Thyroid gland (tissue), 4 donors: ENCODE measurements at regions not wholly inside any gene's neighbourhood (a gene's known extent, or its start where the extent isn't known, plus 50 kb on each side); places are given as distances from the start of the nearest gene placed in this dataset.

Experiments
- DNase-seq, 2 donors: peaks; one replicate each; pipeline ENCODE4 v3.0.0-alpha.2; 2019
- H3K27ac ChIP-seq, 3 donors: fragments of 200-600 bp; sonication (generic); 1 replicate in 2 of 3; 2 replicates in 1 of 3; pipeline ENCODE4 v1.5.1; 2016 to 2019; ENCODE audit warnings: mild to moderate bottlenecking in 1 of 3, moderate library complexity in 1 of 3
- H3K27me3 ChIP-seq: fragments of 200-600 bp; sonication (generic); one replicate; pipeline ENCODE4 v1.5.1; 2019
- H3K36me3 ChIP-seq, 2 donors: fragments of 200-600 bp; sonication (generic); one replicate each; pipeline ENCODE4 v1.5.1; 2016 to 2019
- H3K4me1 ChIP-seq, 2 donors: fragments of 200-600 bp; sonication (generic); one replicate each; pipeline ENCODE4 v1.5.1; 2017 to 2019
- H3K4me3 ChIP-seq, 3 donors: fragments of 200-600 bp; sonication (generic); replicated peaks in 1 of 3; 1 replicate in 2 of 3; 2 replicates in 1 of 3; pipeline ENCODE4 v1.5.1; 2016; ENCODE audit warnings: mild to moderate bottlenecking in 1 of 3
- H3K9me3 ChIP-seq: fragments of 200-600 bp; sonication (generic); one replicate; pipeline ENCODE4 v1.5.1; 2017
- CTCF ChIP-seq, 6 experiments: fragments of 200-600 bp in 3 of 6; fragments of 450-650 bp in 3 of 6; sonication (generic) in 3 of 6; IDR thresholded peaks; one replicate each; pipeline ENCODE4 v1.5.1; 2016 to 2019; ENCODE audit warnings: antibody characterized with exemption in 6 of 6, mild to moderate bottlenecking in 2 of 6, inconsistent platforms in 1 of 6, moderate library complexity in 1 of 6
- POLR2A ChIP-seq, 2 donors: fragments of 450-650 bp; IDR thresholded peaks; one replicate each; pipeline ENCODE4 v1.6.1; 2017; ENCODE audit warnings: antibody characterized with exemption in 2 of 2, mild to moderate bottlenecking in 2 of 2, moderate library complexity in 1 of 2
- WGBS, 2 donors: methylation state at CpG; one replicate each; pipeline ENCODE4 v1.1.5; 2017; 5-methylcytosine and 5-hydroxymethylcytosine counted together
- intact Hi-C: fragments of 100-400 bp; cut with DNase I; formaldehyde crosslinking; loops from one replicate; pipeline ENCODE4 v1.15.1; 2023

- peaks cover 4 to 12% of the 10 kb centered on the region in 2 donors for H3K4me1 ChIP-seq
- DNase-seq, result no peak
- H3K27ac ChIP-seq, result no peak overlapping the region
- no peak for TF ChIP-seq POLR2A (IDR thresholded peaks at IDR 0.05)
- no peaks in the 10 kb centered on the region for H3K36me3 ChIP-seq
- no peaks in the 10 kb centered on the region for H3K9me3 ChIP-seq
- intact Hi-C loops, result no loop called here
- WGBS, 2 donors, result 74 to 77% methylated on average over 4 of the region's 4 CpGs
- H3K4me3 ChIP-seq, result no peak overlapping the region
- no peaks in the 10 kb centered on the region for H3K27me3 ChIP-seq
These were observed 89.0 kb upstream of the PFN2 start for GRCh38 chr3:150059729-150060128.

- intact Hi-C loops, result no loop called here
- Histone ChIP-seq H3K4me1 (peaks cover 4 to 12% of the 10 kb centered on the region in 2 donors), H3K27me3 (no peaks in the 10 kb centered on the region), H3K27ac (no peak overlapping the region), H3K36me3 (no peaks in the 10 kb centered on the region), H3K9me3 (no peaks in the 10 kb centered on the region), H3K4me3 (no peak overlapping the region)
- WGBS, 2 donors, result 38 to 41% methylated on average over 5 of the region's 5 CpGs
- DNase-seq, result peak; percentile 33 to 47
- TF ChIP-seq CTCF (IDR thresholded peaks at IDR 0.05) (peak in 1 of 6 experiments; percentile 5), POLR2A (IDR thresholded peaks at IDR 0.05) (no peak)
These were observed 88.5 kb upstream of the PFN2 start for GRCh38 chr3:150059241-150059640.

GRCh38 chr3:150057227-150057626 is 86.5 kb upstream of the PFN2 start:
- no peaks in the 10 kb centered on the region for H3K9me3 ChIP-seq
- no peaks in the 10 kb centered on the region for H3K27me3 ChIP-seq
- intact Hi-C loops, result no loop called here
- H3K27ac ChIP-seq, result no peak overlapping the region
- 92 to 96% methylated on average over 4 of the region's 4 CpGs for WGBS, 2 donors
- TF ChIP-seq CTCF (IDR thresholded peaks at IDR 0.05) (no peak), POLR2A (IDR thresholded peaks at IDR 0.05) (no peak)
- H3K4me1 ChIP-seq, result peaks cover 4 to 12% of the 10 kb centered on the region in 2 donors
- H3K4me3 ChIP-seq, result no peak overlapping the region
- H3K36me3 ChIP-seq, result no peaks in the 10 kb centered on the region
- no peak for DNase-seq

- H3K27ac ChIP-seq, result no peak overlapping the region
- no peak overlapping the region for H3K4me3 ChIP-seq
- H3K4me1 ChIP-seq, result peaks cover 0 to 8% of the 10 kb centered on the region in 2 donors
- TF ChIP-seq CTCF (IDR thresholded peaks at IDR 0.05), result no peak
- TF ChIP-seq POLR2A (IDR thresholded peaks at IDR 0.05), result no peak
- intact Hi-C loops, result no loop called here
- WGBS, 2 donors, result 82 to 95% methylated on average over 6 of the region's 6 CpGs
- DNase-seq, result peak in 1 of 2 donors; percentile 33
- no peaks in the 10 kb centered on the region for H3K36me3 ChIP-seq
- no peaks in the 10 kb centered on the region for H3K9me3 ChIP-seq
- H3K27me3 ChIP-seq, result no peaks in the 10 kb centered on the region
These were observed 84.6 kb upstream of the PFN2 start for GRCh38 chr3:150055332-150055731.

GRCh38 chr3:150054635-150055034 is 83.9 kb upstream of the PFN2 start:
- TF ChIP-seq POLR2A (IDR thresholded peaks at IDR 0.05) (no peak), CTCF (IDR thresholded peaks at IDR 0.05) (no peak)
- H3K36me3 ChIP-seq, result no peaks in the 10 kb centered on the region
- peaks cover 0 to 7% of the 10 kb centered on the region in 2 donors for H3K4me1 ChIP-seq
- H3K4me3 ChIP-seq, result no peak overlapping the region
- intact Hi-C loops, result no loop called here
- WGBS, 2 donors, result 94 to 95% methylated on average over 2 of the region's 2 CpGs
- no peak overlapping the region for H3K27ac ChIP-seq
- no peak for DNase-seq
- no peaks in the 10 kb centered on the region for H3K27me3 ChIP-seq
- H3K9me3 ChIP-seq, result no peaks in the 10 kb centered on the region

GRCh38 chr3:150050510-150050909 is 79.8 kb upstream of the PFN2 start:
- Histone ChIP-seq H3K27ac (no peak overlapping the region), H3K9me3 (no peaks in the 10 kb centered on the region), H3K27me3 (no peaks in the 10 kb centered on the region), H3K4me1 (no peaks in the 10 kb centered on the region), H3K36me3 (no peaks in the 10 kb centered on the region), H3K4me3 (no peak overlapping the region)
- DNase-seq, result no peak
- WGBS, 2 donors, result 90 to 93% methylated on average over 25 of the region's 25 CpGs
- TF ChIP-seq CTCF (IDR thresholded peaks at IDR 0.05), result no peak
- no peak for TF ChIP-seq POLR2A (IDR thresholded peaks at IDR 0.05)
- intact Hi-C loops, result no loop called here
